Upper lobe of left lung (tissue), 4 donors: ENCODE measurements at regions not wholly inside any gene's neighbourhood (a gene's known extent, or its start where the extent isn't known, plus 50 kb on each side); places are given as distances from the start of the nearest gene placed in this dataset.
"Not testable (repeated sequence)": the region's sequence is repeated elsewhere in the genome, so short reads cannot be mapped to it uniquely, and the experiment has no call there.

Experiments
- CTCF ChIP-seq, 6 experiments: fragments of 450-650 bp in 4 of 6; fragments of 200-600 bp in 2 of 6; sonication (generic) in 2 of 6; IDR thresholded peaks; one replicate each; pipeline ENCODE4 v1.5.1; 2016 to 2019; ENCODE audit warnings: antibody characterized with exemption in 6 of 6
- EP300 ChIP-seq, 4 donors: sonication (generic); formaldehyde crosslinking; IDR thresholded peaks; one replicate each; pipeline ENCODE4 v1.5.1; 2017; ENCODE audit warnings: antibody characterized with exemption in 4 of 4, control low read depth in 2 of 4
- POLR2A ChIP-seq, 4 donors: fragments of 450-650 bp; IDR thresholded peaks; one replicate each; pipeline ENCODE4 v1.5.1; 2016 to 2017; ENCODE audit warnings: antibody characterized with exemption in 4 of 4, mild to moderate bottlenecking in 2 of 4
- POLR2AphosphoS5 ChIP-seq, 2 donors: sonication (generic); formaldehyde crosslinking; IDR thresholded peaks; one replicate each; pipeline ENCODE4 v1.5.1; 2017; ENCODE audit warnings: antibody characterized with exemption in 2 of 2

- not testable (repeated sequence) for TF ChIP-seq CTCF, EP300, POLR2A, POLR2AphosphoS5 (IDR thresholded peaks at IDR 0.05)
These were observed 186.5 kb downstream of the HS3ST3A1 start for GRCh38 chr17:13415200-13415599.
